ENCODE measurements at regions not wholly inside any gene's neighbourhood (a gene's known extent, or its start where the extent isn't known, plus 50 kb on each side); places are given as distances from the start of the nearest gene placed in this dataset.

- TF ChIP-seq SMAD3 (CRISPR knock-in tag; conservative IDR thresholded peaks at IDR 0.05) (no peak), CTCF (IDR thresholded peaks at IDR 0.05 in 2 of 3, conservative IDR thresholded peaks at IDR 0.05 in 1 of 3; ENCODE audit: insufficient read depth in 2 of 3, low read depth in 1 of 3, low read length in 3 of 3) (no peak), NELFE (IDR thresholded peaks at IDR 0.05; ENCODE audit: insufficient read depth, insufficient read length) (no peak), REST (IDR thresholded peaks at IDR 0.05; ENCODE audit: borderline replicate concordance) (no peak), REST (CRISPR knock-in tag; IDR thresholded peaks at IDR 0.05; ENCODE audit: low read depth) (no peak), ZNF134 (CRISPR knock-in tag; conservative IDR thresholded peaks at IDR 0.05) (no peak), SMARCB1 (IDR thresholded peaks at IDR 0.05; ENCODE audit: insufficient read length, low read depth) (no peak), POLR2A (conservative IDR thresholded peaks at IDR 0.05) (no peak), EP300 (IDR thresholded peaks at IDR 0.05; ENCODE audit: low read length) (no peak), BMI1 (IDR thresholded peaks at IDR 0.05; ENCODE audit: low read length) (no peak), CREM (IDR thresholded peaks at IDR 0.05; ENCODE audit: low read depth) (no peak)
These were observed 268.6 kb downstream of the CDH10 start for GRCh38 chr5:24376210-24376609.
